NCI-H2107 treated with DMSO at 0.1 percent for 48 hours (cell line): ENCODE measurements at regions not wholly inside any gene's neighbourhood (a gene's known extent, or its start where the extent isn't known, plus 50 kb on each side); places are given as distances from the start of the nearest gene placed in this dataset.
"Not testable (repeated sequence)": the region's sequence is repeated elsewhere in the genome, so short reads cannot be mapped to it uniquely, and the experiment has no call there.

ENCODE experiments used
- DNase-seq: peaks from one replicate; lab custom pipeline; 2025; ENCODE audit not compliant: unreplicated experiment; lab: John Stamatoyannopoulos, UW

DNA sequence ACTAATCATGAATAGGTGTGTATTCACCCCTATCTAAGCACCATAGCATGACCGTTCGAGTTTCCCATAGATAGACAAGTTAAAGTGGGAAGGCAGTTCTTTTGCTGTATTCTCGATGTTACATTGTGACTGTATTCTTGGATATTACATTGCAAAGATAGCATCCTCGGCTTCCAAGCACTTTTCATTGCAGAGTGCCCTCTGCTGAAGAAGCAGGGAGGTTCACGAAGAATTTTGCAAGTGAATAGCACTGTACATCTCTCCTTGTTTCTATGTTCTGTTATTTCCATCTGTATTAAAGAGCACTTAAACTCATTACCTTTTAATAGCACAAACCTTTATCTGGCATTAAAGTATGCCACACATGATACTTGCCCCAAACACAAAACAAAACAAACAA is 426.7 kb upstream of the ARX start:
- DNase-seq = no peak

DNA sequence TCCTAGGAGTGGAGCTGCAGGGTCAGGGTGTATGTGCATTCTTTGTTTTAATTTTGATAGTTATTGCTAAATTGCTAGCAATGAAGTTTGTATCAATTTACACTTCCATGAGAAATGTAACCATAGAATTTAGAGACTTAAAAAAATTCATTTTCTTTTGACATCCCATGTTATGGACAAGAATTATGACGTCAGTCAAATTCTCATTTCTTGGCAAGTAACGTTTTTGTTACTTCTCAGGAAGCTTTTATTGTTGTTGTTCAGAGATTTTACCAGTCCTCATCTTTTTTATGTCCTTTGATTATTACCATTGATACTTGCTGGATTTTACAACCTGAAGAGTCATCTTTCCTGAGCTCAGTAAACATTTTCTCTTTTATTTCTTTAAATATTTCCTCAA is 417.5 kb upstream of the ARX start:
- no peak for DNase-seq

DNA sequence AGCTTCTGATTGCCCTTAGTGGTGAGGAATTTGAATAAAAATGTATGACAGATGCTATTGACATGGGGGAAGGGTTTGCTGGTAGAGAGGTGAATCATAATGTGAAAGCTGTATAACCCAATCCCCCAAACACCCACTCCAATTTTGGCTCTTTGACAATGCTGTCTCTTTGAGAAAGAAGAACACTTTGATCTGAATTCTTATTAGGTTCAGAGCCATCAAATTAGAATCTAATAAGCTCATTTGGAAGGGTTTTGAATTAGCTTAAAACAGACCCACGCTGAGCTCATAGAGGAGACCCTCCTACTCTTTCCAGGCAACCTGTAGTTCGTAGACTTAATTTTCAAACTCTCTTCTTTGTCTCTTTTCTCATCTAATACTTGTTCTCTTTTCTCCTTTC is 416.6 kb upstream of the ARX start:
- no peak for DNase-seq

DNA sequence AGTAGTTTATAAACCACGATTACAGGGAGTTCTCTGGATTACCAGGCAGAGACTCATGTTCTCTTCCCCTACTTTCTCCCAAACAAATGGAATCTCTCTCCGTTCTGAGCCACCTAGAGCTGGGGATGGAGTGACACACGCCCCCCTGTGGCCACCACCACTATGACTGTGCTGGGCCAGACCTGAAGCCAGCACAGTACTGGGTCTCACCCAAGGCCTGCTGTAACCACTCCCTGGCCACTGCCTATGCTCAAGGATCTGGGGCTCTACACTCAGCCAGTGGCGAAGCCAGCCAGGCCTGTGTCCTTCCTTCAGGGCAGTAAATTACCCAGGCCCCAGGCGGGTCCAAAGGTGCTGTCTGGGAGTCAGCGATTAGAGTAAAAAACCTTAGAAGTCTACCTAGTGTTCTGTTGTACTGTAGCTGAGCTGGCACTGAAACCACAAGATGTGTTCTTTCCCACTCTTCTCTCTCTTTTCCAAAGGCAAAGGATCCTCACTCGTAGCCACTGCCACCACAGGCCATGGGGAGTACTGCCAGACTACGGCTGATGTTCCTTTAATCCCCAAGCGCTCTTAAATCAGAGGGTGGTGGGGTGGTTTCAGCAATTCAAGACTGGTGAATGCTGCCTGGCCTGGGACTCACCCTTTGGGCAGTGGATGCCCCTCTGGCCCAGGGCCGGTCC is 412.2 kb upstream of the ARX start:
- DNase-seq = no peak

DNA sequence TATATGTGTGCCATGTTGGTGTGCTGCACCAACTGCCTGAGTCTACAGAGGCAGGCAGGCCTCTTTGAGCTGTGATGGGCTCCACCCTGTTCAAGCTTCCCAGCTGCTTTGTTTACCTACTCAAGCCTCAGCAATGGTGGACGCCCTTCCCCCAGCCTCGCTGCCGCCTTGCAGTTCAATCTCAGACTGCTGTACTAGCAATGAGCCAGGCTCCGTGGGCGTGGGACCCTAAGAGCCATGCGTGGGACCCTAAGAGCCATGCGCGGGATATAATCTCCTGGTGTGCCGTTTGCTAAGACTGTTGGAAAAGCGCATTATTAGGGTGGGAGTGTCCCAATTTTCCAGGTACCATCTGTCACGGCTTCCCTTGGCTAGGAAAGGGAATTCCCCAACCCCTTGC is 388.4 kb upstream of the ARX start:
- not testable (repeated sequence) for DNase-seq

DNA sequence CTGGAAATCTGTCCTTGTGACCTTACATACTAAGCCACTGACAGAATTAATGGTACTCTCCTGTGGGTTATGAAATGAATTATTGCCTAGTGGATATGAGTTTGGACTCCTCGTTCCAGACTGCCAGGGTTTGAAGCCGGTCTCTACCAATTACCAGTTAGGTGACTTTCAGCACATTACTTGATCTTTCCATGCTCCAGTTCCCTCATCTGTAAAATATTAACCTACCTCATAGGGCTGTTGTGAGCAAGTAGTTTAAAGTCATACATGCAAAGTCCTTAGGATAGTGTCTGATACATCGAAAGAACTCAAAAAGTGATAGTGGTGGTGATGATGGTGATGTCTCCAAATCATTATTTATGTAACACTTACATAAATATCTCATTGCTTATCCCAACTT is 373.5 kb upstream of the ARX start:
- no peak for DNase-seq

DNA sequence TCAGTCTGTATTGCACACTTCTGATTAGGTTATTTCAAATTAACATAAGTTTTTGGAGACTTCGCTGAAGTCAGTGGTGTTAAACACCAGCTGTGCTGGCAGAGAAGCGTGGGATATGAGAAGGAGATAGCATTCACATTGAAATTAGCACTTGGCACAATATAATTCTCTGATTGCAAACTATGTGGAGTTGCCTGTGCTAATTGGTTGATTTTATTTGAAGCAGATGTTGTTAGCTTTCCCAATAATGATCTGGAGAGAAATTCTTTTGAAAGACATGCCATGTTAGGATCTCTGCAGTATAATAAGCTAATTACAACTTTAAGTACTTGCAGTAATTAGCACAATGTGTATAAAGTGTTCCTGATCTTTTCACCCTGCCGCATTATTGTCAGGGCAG is 367.4 kb upstream of the ARX start:
- DNase-seq = no peak

DNA sequence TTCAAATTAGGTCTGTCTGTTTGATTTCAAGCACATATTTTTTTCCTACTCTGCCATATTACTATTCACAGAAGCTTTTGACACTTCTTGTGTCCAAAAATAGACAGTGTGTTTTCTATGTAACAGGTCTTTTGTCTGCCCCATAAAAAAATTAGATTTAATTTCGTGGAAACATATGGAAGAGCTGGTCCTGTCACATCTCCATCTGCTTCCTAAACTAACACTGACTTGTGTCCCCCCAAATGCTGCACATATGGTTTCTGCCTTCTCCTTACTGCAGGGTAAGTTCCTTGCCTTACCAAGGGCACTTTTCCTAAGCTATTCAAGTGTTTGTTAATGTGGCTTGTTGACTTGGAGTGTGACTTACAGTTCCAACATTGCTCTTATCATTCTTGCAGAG is 340.7 kb upstream of the ARX start:
- DNase-seq = no peak

DNA sequence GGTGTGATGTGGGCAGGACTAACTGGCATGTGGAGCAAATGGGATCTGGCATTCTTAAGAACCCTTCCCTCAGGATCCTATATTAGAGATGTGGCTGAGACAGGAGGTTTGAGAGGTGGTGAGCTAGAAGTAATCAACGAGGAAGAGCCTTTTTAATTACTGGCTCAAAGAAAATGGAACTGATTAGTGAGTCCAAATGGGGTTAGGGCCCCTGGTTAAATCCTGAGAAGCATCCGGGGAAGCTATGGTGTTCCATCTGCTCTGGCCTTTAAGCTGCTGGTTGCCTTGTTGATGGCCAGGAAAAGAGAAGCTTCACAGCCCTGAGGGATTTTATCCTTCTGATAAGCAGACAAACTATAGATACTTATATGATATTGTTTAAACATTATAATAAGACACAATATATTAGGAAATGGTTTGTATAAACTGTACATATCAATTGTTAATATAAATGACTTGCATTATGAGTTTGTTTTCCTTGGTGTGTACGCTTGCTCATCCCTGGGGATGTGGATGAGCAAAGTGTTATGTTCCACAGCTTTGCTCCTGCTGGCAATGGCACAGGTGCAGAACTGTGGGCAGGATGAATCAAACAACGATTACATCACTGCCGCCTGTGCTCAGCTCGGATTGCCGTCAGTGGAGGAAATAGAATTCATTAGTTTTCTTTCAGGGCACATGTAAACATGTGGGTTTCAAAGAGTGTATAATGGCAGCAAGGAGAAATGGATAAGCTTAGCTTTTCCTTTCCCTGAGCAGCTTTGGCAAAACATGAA is 328.6 kb upstream of the ARX start:
- DNase-seq = peak; percentile 75

DNA sequence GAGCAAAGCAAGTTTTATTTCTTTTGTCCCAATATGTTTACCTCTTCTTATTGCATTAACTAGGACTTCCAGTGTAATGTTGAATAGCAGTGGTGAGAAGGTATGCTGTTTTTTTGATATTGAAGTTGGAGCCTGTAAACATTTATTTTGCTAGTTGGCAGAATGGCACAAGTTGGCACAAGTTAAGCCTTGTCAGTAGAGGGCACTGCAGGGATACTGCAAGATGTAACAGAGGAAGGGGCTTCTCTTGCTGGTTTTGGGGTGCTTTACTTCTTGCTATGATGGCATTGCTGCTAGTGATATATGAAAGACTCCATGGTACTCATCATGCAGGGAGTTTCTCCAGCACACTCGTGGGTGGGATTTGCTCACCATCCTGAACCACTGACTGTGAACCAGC is 327.3 kb upstream of the ARX start:
- DNase-seq = peak; percentile 3

DNA sequence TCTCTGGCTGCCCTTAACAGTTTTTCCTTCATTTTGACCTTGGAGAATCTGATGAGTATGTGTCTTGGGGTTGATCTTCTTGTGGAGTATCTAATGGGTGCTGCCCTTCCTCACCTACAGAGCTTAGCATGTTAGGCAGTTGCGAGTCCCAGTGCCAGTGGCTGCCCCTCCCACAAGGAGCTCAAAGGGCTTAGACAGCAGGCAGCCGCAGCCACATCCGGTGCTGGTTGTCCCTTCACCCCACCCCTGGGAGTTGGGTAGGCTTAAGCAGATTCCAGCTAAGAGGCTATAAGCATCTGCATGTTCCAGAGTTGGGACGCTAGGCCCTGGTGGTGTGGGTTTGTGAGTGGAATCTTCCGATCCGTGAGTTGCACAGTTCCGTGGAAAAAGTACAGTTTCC is 322.1 kb upstream of the ARX start:
- DNase-seq = no peak

DNA sequence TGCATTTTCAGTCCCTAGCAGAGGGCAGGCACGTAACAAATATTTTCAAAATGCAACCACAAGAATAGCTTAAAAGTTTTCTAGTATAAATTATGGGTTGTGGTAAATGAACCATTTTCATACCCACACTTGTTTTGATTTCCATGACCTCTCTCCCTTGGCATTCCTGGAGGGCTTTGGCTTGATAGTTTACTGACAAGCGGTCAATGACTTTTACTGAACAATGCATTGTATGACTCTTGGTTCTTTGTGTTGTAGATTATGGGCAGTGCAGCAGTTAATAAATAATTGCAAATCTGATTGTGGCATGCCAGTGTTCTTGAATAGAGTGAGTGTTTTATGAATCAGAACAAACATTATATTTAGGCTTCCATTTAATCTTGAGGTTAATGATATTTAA is 285.2 kb upstream of the ARX start:
- no peak for DNase-seq

DNA sequence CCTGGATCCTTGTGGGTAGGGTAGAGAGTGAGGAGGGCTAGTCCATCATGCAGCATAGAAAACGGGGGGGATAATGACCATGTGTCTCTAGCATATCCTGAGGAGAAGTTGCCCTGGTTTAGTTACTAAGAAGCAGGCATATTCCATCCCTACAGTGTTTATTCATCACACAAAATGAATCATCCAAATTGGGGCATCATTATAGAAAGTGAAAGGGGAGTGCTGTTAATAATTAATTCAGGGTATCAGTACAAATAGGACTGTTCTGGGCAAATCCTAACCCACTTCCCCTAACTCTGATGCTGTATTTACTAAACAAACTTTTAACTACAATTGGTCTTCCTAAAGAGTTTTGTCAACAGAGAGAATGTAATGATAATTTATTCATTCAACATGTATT is 281.1 kb upstream of the ARX start:
- DNase-seq = no peak

DNA sequence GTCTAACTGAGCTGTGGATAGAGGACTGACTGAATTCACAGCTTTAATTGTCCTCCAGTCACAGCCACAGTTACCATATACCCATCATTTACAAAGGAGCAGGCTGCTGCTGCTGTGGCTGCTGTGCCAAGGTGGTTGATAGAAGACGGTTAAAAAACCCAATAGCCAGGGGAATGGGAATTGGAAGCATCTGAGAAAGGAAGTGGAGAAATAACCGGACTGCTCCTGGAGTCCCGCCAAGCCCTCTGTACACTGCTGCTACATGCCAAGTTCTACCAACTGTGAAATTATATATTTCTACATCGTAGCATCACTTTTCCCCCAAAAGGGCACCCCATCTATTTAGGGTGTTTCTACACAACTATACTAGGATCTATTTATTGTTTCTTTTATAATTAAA is 279.7 kb upstream of the ARX start:
- DNase-seq = no peak

DNA sequence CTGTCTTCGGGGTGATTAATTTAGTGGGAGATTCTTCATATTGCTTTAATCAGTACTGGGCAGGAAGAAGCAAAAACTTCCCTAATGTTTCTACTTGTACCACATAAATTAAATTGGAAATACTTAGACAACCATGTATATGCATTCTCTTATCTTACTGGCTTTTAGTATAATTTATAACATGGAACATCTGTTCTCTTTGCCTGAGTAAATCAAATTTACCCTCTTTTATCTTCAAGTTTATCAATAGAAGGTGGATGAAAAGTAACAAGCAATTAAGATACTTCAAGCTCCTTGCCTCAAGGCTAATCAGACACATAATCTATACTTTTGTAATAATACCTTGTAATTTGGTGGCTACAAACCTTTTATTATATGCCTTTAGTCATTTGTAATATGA is 274.4 kb upstream of the ARX start:
- no peak for DNase-seq

DNA sequence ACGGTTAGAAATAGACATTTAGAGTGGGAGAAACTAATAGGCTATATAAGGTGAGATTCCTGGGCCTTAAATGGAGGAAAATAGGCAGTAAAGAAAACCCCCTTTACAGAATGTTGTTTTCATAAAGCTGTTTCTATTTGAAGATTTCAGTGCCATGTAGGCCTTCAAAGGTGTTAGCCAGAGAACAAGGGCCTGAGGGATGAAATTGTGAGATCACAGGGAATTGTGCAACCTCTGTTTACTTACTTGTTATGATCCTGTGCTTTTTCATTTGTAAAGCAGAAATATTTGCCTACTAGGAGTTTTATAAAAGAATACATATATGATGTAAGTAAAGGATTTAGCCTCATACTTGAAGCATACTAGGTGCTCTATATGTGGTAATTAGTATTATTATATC is 272.9 kb upstream of the ARX start:
- no peak for DNase-seq

DNA sequence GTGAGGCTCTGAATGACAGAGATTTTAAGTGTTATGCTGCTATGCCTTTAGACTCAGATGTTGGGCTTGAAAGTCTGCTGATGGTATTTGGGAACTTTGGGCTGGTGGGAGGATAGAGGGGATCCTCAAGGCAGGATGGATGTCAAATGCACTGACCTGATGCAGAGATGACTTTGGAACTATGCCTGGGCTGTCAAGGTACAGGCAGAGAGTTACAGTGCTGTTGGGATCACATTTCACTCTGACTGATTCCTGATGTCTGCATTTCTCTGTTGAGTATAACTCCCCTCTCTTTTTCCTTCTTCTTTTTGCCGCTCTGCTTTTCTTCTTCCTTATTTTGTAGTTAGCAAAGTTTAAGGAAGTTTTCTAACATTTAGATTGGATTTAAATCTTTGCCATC is 271.8 kb upstream of the ARX start:
- DNase-seq = no peak

DNA sequence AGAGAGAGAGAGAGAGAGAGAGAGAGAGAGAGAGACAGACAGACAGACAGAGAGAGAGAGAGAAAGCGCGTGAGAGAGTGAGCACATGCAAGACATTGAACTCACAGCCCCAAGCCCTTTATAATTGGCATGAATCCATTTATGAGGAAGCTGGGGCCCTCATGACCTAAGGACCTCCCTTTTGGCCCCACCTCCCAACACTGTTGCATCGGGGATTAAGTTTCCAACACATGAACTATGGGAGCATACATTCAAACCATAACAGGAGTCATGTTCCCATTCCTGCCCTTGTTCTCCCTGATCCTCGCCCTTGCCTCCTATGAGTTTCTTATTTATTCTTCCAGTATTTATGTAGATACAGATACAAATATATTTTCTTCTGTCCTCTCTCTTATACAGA is 269.8 kb upstream of the ARX start:
- no peak for DNase-seq

DNA sequence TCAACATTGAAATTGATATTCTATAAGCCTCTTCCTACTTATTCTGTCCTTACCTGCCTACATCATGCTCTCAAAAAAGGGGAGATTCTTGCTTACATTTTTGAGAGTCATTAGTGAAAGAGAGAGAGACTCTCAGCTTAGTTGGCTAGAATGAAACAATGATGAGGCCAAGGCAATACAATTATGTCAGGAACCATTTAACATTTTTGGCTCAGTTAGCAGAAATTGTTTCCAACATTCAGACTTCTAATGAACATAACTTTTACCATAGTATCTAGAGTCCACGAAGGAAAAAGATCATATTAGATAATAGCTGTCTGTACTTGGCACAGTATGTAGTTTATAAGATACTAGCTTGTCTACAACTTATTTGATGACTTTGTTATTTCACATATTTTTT is 263.7 kb upstream of the ARX start:
- DNase-seq = no peak

DNA sequence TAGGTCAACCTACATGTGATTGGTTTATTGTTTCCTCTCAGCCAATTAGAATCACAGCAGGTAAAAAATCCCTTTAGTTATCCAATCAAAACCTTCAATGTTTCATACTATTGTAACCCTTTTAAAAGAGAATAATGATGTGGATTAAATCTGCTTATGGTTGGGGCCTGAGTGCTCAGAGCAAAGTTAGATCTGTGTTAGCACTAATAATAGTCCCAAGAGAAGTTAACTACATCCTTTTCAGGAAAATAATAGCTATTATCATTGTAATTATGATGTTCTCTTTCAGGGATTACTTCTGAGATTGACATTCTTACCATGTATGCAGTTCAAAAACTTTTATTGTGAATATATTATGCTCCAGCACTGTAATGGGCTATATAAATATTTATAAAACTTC is 262.6 kb upstream of the ARX start:
- DNase-seq = no peak

DNA sequence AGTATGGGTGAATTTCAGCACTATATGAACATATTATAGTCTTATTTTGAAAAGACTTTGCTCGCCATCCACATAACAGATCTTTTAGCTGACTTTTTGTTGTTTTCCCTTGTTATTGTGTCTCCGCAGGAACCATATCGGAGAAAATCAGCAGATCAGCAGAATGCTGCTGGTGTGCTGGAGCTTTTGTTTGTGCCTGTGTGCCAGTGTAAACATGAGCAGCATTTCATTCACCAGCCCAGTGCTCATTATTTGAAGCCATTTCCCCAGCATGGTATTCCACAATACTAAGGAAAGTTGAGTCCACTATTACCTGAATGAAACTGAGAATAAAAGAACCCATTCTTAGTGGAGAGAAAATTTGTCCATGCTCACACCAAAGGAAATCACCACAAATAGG is 261.8 kb upstream of the ARX start:
- no peak for DNase-seq

DNA sequence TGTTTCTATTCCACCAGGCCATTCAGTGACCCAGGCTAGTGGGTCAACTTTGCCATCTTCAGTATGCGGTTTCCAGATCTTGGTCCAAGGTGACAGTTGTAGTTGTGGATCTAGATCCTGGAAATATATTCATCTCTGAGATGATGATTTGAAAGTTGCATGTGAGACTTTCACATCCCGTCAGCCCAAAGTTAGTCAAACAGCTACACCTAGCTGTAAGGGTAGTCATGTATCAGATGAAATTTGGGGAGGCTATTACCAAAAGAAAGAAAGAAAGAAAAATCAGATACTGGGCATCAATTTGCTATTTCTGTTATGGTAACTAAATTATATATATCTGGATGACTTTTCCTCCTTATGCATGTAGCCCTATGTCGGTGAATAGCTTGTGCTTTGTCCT is 259.4 kb upstream of the ARX start:
- DNase-seq = no peak

DNA sequence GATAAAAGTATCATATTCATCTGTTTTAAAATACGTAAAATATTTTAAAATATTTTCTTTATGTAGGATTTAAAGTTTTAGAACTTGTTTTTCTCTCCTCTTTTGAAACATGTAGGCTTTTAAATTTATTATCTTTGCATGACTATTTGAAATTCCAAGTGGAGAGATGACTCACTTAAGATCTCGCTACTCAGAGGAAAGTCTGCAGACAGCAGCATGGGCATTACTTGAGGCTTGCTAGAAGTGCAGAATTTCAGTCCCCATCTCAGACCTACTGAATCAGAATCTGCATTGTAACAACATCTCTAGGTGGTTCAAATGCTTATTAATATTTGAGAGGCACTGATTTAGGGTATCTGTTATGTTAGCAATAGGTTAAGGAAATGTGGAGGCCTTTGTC is 225.7 kb upstream of the ARX start:
- DNase-seq = no peak
